Esophagus muscularis mucosa (tissue), 4 donors: ENCODE measurements at regions not wholly inside any gene's neighbourhood (a gene's known extent, or its start where the extent isn't known, plus 50 kb on each side); places are given as distances from the start of the nearest gene placed in this dataset.

Source experiments
- DNase-seq: peaks from one replicate; pipeline ENCODE4 v3.0.0-alpha.2; 2017; ENCODE audit errors: extremely low spot score
- H3K27ac ChIP-seq, 4 donors: fragments of 200-600 bp; sonication (generic); replicated peaks in 1 of 4; 1 replicate in 3 of 4; 2 replicates in 1 of 4; pipeline ENCODE4 v1.5.1; 2016 to 2019; ENCODE audit warnings: mild to moderate bottlenecking in 1 of 4
- H3K27me3 ChIP-seq, 4 donors: fragments of 200-600 bp; sonication (generic); one replicate each; pipeline versions ENCODE4 v1.5.1 to v1.6.0; 2016 to 2019
- H3K36me3 ChIP-seq, 4 donors: fragments of 200-600 bp; sonication (generic); one replicate each; pipeline ENCODE4 v1.5.1; 2016 to 2019
- H3K4me1 ChIP-seq, 4 donors: fragments of 200-600 bp; sonication (generic); one replicate each; pipeline ENCODE4 v1.5.1; 2016 to 2019
- H3K4me3 ChIP-seq, 4 donors: fragments of 200-600 bp; sonication (generic); 1 replicate in 2 of 4; 2 replicates in 2 of 4; pipeline ENCODE4 v1.5.1; 2016 to 2019; ENCODE audit warnings: mild to moderate bottlenecking in 4 of 4, moderate library complexity in 1 of 4
- H3K9me3 ChIP-seq, 4 donors: fragments of 200-600 bp; sonication (generic); 1 replicate in 3 of 4; 2 replicates in 1 of 4; pipeline ENCODE4 v1.5.1; 2016 to 2019
- CTCF ChIP-seq, 3 experiments: fragments of 200-600 bp in 2 of 3; fragments of 450-650 bp in 1 of 3; sonication (generic) in 2 of 3; IDR thresholded peaks; one replicate each; pipeline ENCODE4 v1.5.1; 2017 to 2019; ENCODE audit warnings: antibody characterized with exemption in 3 of 3, mild to moderate bottlenecking in 2 of 3, moderate library complexity in 1 of 3
- EP300 ChIP-seq: sonication (generic); formaldehyde crosslinking; IDR thresholded peaks from one replicate; pipeline ENCODE4 v1.6.1; 2017; ENCODE audit warnings: antibody characterized with exemption
- POLR2A ChIP-seq: fragments of 450-650 bp; IDR thresholded peaks from one replicate; pipeline ENCODE4 v1.6.1; 2017; ENCODE audit warnings: antibody characterized with exemption, moderate library complexity, mild to moderate bottlenecking, low read depth
- POLR2AphosphoS5 ChIP-seq, 2 donors: sonication (generic); formaldehyde crosslinking; IDR thresholded peaks; one replicate each; pipeline ENCODE4 v1.6.1; 2017; ENCODE audit warnings: antibody characterized with exemption in 2 of 2
- WGBS: methylation state at CpG from one replicate; pipeline ENCODE4 v1.1.5; 2018; 5-methylcytosine and 5-hydroxymethylcytosine counted together
- intact Hi-C: fragments of 100-400 bp; cut with DNase I; formaldehyde crosslinking; loops from one replicate; pipeline ENCODE4 v1.15.1; 2023

- Histone ChIP-seq H3K27me3 (no peaks in the 10 kb centered on the region), H3K4me1 (peaks cover 36 to 87% (median 84%) of the 10 kb centered on the region in 4 donors), H3K4me3 (no peak overlapping the region), H3K9me3 (no peaks in the 10 kb centered on the region), H3K27ac (peak overlapping the region; percentile 80 to 85 (median 83)), H3K36me3 (no peaks in the 10 kb centered on the region)
- WGBS = 84% methylated on average over 5 of the region's 5 CpGs
- no peak for DNase-seq
- intact Hi-C loops = no loop called here
- TF ChIP-seq POLR2AphosphoS5 (IDR thresholded peaks at IDR 0.05) (no peak), CTCF (IDR thresholded peaks at IDR 0.05) (no peak), POLR2A (no peak), EP300 (no peak)
Observed at GRCh38 chr13:44157606-44158005, 216.0 kb upstream of the SERP2 start.

GRCh38 chr13:44158098-44158521 is 215.5 kb upstream of the SERP2 start:
- TF ChIP-seq EP300 = no peak
- peak; percentile 24 to 31 for TF ChIP-seq POLR2AphosphoS5 (IDR thresholded peaks at IDR 0.05)
- no peaks in the 10 kb centered on the region for H3K27me3 ChIP-seq
- peaks cover 36 to 87% (median 83%) of the 10 kb centered on the region in 4 donors for H3K4me1 ChIP-seq
- H3K27ac ChIP-seq = peak overlapping the region; percentile 80 to 85 (median 83)
- no peak overlapping the region for H3K4me3 ChIP-seq
- DNase-seq = no peak
- intact Hi-C loops = no loop called here
- H3K9me3 ChIP-seq = no peaks in the 10 kb centered on the region
- H3K36me3 ChIP-seq = no peaks in the 10 kb centered on the region
- WGBS = 91% methylated on average over 2 of the region's 2 CpGs

- 51% methylated on average over 13 of the region's 15 CpGs for WGBS
- H3K27ac ChIP-seq = peak overlapping the region; percentile 80 to 85 (median 83)
- no peaks in the 10 kb centered on the region for H3K9me3 ChIP-seq
- H3K4me3 ChIP-seq = no peak overlapping the region
- TF ChIP-seq POLR2AphosphoS5 (IDR thresholded peaks at IDR 0.05) (peak; percentile 22 to 75), POLR2A (no peak), EP300 (no peak), CTCF (IDR thresholded peaks at IDR 0.05) (no peak)
- H3K27me3 ChIP-seq = no peaks in the 10 kb centered on the region
- no peaks in the 10 kb centered on the region for H3K36me3 ChIP-seq
- intact Hi-C loops = no loop called here
- peaks cover 36 to 78% (median 75%) of the 10 kb centered on the region in 4 donors for H3K4me1 ChIP-seq
- no peak for DNase-seq
Observed at GRCh38 chr13:44158881-44159632, 214.6 kb upstream of the SERP2 start.

GRCh38 chr13:44159633-44160279 is 213.9 kb upstream of the SERP2 start:
- no peaks in the 10 kb centered on the region for H3K36me3 ChIP-seq
- TF ChIP-seq EP300 (no peak), POLR2AphosphoS5 (IDR thresholded peaks at IDR 0.05) (peak in 1 of 2 donors; percentile 32)
- 54% methylated on average over 8 of the region's 8 CpGs for WGBS
- H3K9me3 ChIP-seq = no peaks in the 10 kb centered on the region
- H3K4me3 ChIP-seq = no peak overlapping the region
- peak overlapping the region; percentile 80 to 85 (median 83) for H3K27ac ChIP-seq
- H3K4me1 ChIP-seq = peaks cover 36 to 71% (median 70%) of the 10 kb centered on the region in 4 donors
- intact Hi-C loops = no loop called here
- DNase-seq = no peak
- no peaks in the 10 kb centered on the region for H3K27me3 ChIP-seq

- no peaks in the 10 kb centered on the region for H3K36me3 ChIP-seq
- no peak overlapping the region for H3K4me3 ChIP-seq
- H3K27ac ChIP-seq = peak overlapping the region; percentile 80 to 85 (median 83)
- no peaks in the 10 kb centered on the region for H3K27me3 ChIP-seq
- intact Hi-C loops = no loop called here
- no peak for DNase-seq
- WGBS = 32% methylated on average over 10 of the region's 10 CpGs
- TF ChIP-seq POLR2A = no peak
- peak; percentile 57 to 59 for TF ChIP-seq POLR2AphosphoS5 (IDR thresholded peaks at IDR 0.05)
- H3K9me3 ChIP-seq = no peaks in the 10 kb centered on the region
- peaks cover 32 to 62% (median 61%) of the 10 kb centered on the region in 4 donors for H3K4me1 ChIP-seq
Observed at GRCh38 chr13:44160591-44161191, 212.9 kb upstream of the SERP2 start.

- Histone ChIP-seq H3K4me1 (peaks cover 25 to 38% (median 38%) of the 10 kb centered on the region in 4 donors), H3K27ac (no peak overlapping the region), H3K27me3 (no peaks in the 10 kb centered on the region), H3K9me3 (no peaks in the 10 kb centered on the region), H3K36me3 (no peaks in the 10 kb centered on the region), H3K4me3 (no peak overlapping the region)
- DNase-seq = peak; percentile 57
- no peak for TF ChIP-seq POLR2AphosphoS5 (IDR thresholded peaks at IDR 0.05)
- no peak for TF ChIP-seq EP300
- no peak for TF ChIP-seq POLR2A
- intact Hi-C loops = no loop called here
- WGBS = 92% methylated on average over 4 of the region's 4 CpGs
Observed at GRCh38 chr13:44163108-44163507, 210.5 kb upstream of the SERP2 start.
